GM23248 (cell line): ENCODE measurements at regions not wholly inside any gene's neighbourhood (a gene's known extent, or its start where the extent isn't known, plus 50 kb on each side); places are given as distances from the start of the nearest gene placed in this dataset.
"Not testable (repeated sequence)": the region's sequence is repeated elsewhere in the genome, so short reads cannot be mapped to it uniquely, and the experiment has no call there.

ENCODE experiments used
- EZH2 ChIP-seq: fragments of 200-600 bp; sonication (generic); IDR thresholded peaks from 2 replicates; pipeline ENCODE4 v1.6.1; 2018; ENCODE audit warnings: antibody characterized with exemption, mild to moderate bottlenecking; ENCODE audit not compliant: insufficient read depth, poor library complexity, severe bottlenecking
- EZH2phosphoT487 ChIP-seq: fragments of 200-600 bp; sonication (generic); IDR thresholded peaks from 2 replicates; pipeline ENCODE4 v1.6.1; 2018; ENCODE audit warnings: antibody characterized with exemption, moderate library complexity, mild to moderate bottlenecking, low read depth; ENCODE audit not compliant: insufficient read depth

DNA sequence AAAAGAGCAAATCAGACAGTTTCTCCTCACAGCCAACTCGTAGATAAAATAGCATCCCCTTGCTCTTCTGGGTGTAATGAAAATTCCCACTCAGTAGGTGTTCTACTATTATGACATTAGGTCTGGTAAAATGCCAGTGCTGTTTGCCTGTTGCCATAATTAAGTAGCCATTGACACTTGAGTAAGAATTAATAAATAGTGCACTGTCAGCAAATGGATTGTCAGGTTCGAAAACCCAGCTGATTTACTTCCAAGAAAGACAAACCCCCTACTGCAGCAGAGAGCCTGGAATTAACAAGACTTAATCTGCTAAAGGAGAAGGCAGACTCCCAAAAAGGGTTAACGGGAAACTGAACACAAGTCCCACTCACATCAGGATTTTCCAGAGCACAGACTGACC is 182.0 kb downstream of the PRKX start:
- TF ChIP-seq EZH2, EZH2phosphoT487: not testable (repeated sequence)
